ENCODE measurements at regions not wholly inside any gene's neighbourhood (a gene's known extent, or its start where the extent isn't known, plus 50 kb on each side); places are given as distances from the start of the nearest gene placed in this dataset.

DNA sequence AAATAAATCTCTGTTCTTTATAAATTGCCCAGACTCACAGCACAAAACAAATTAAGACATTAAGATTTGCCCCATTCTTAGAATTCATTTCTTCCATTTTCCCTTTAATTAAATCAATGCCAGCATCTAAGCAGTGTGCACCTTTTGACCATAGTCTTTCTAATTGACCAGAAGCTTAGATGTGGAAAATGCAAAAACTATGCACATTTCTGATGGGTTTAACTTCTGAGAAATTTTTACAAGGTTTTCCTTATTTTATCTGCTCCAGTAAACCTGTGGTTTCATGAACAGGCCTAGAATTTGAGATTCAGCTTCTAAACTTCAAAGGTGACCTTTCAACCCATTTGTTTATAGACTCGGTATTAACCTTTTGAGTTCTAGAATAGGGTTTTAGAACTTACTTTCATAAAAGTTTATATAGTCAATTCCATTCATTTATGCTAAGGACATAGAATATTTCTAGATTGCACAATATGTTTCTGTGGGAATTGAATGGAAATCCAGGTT, 437.8 kb upstream of the HSF2 start:
- TF ChIP-seq POLR2A (IDR thresholded peaks at IDR 0.05) (no peak), POLR2AphosphoS5 (IDR thresholded peaks at IDR 0.05) (no peak), EP300 (IDR thresholded peaks at IDR 0.05) (no peak)
- TF ChIP-seq, protein P1, sequence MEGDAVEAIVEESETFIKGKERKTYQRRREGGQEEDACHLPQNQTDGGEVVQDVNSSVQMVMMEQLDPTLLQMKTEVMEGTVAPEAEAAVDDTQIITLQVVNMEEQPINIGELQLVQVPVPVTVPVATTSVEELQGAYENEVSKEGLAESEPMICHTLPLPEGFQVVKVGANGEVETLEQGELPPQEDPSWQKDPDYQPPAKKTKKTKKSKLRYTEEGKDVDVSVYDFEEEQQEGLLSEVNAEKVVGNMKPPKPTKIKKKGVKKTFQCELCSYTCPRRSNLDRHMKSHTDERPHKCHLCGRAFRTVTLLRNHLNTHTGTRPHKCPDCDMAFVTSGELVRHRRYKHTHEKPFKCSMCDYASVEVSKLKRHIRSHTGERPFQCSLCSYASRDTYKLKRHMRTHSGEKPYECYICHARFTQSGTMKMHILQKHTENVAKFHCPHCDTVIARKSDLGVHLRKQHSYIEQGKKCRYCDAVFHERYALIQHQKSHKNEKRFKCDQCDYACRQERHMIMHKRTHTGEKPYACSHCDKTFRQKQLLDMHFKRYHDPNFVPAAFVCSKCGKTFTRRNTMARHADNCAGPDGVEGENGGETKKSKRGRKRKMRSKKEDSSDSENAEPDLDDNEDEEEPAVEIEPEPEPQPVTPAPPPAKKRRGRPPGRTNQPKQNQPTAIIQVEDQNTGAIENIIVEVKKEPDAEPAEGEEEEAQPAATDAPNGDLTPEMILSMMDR (IDR thresholded peaks at IDR 0.05), result no peak

Measured in suprapubic skin (tissue), 4 donors.